H1 (cell line): ENCODE measurements at regions not wholly inside any gene's neighbourhood (a gene's known extent, or its start where the extent isn't known, plus 50 kb on each side); places are given as distances from the start of the nearest gene placed in this dataset.

Experiments used
- KDM1A ChIP-seq: fragments of 200-600, 300-600 bp; sonication (generic); IDR thresholded peaks from 2 replicates; pipeline ENCODE4 v1.7.1; 2016; ENCODE audit warnings: mild to moderate bottlenecking, low read length, borderline replicate concordance
- YY1 ChIP-seq: IDR thresholded peaks from 2 replicates; pipeline ENCODE4 v1.6.1; 2011; ENCODE audit warnings: low read depth, mild to moderate bottlenecking, low read length

- TF ChIP-seq YY1 (no peak), KDM1A (no peak)
Measured at GRCh38 chr5:159609359-159609758, 279.1 kb upstream of the IL12B start (continued).
